C4-2B (cell line): ENCODE measurements at regions not wholly inside any gene's neighbourhood (a gene's known extent, or its start where the extent isn't known, plus 50 kb on each side); places are given as distances from the start of the nearest gene placed in this dataset.

Source experiments
- H3K27ac ChIP-seq: fragments of 450-650 bp; 2 replicates; pipeline ENCODE4 v1.5.1; 2017
- ZFX ChIP-seq: fragments of 450-650 bp; IDR thresholded peaks from 2 replicates; pipeline ENCODE4 v1.6.1; 2017
- TF ChIP-seq, protein P1 (sequence below): fragments of 450-650 bp; conservative IDR thresholded peaks from 2 replicates; pipeline ENCODE4 v1.5.1; 2017; ENCODE audit warnings: mild to moderate bottlenecking

DNA sequence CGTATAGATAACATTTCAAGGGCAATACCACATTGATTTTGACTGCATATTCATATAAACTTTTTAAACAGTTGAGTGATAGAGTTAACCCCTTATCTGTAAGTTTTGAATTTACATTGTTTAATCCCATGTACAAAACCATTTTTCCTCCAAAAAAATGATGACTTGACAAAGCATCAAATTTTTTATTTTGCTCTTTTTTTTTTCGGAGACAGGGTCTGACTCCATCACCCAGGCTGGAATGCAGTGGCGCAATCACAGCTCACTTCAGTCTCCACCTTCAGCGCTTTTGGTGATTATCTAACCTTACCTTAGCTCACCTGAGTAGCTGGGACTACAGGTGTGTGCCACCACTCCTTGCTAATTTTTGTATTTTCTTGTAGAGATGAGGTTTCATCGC lies 1670.1 kb upstream of the CDH9 start:
- TF ChIP-seq ZFX = no peak
- TF ChIP-seq, protein P1, sequence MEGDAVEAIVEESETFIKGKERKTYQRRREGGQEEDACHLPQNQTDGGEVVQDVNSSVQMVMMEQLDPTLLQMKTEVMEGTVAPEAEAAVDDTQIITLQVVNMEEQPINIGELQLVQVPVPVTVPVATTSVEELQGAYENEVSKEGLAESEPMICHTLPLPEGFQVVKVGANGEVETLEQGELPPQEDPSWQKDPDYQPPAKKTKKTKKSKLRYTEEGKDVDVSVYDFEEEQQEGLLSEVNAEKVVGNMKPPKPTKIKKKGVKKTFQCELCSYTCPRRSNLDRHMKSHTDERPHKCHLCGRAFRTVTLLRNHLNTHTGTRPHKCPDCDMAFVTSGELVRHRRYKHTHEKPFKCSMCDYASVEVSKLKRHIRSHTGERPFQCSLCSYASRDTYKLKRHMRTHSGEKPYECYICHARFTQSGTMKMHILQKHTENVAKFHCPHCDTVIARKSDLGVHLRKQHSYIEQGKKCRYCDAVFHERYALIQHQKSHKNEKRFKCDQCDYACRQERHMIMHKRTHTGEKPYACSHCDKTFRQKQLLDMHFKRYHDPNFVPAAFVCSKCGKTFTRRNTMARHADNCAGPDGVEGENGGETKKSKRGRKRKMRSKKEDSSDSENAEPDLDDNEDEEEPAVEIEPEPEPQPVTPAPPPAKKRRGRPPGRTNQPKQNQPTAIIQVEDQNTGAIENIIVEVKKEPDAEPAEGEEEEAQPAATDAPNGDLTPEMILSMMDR = no peak
- no peak overlapping the region for H3K27ac ChIP-seq

DNA sequence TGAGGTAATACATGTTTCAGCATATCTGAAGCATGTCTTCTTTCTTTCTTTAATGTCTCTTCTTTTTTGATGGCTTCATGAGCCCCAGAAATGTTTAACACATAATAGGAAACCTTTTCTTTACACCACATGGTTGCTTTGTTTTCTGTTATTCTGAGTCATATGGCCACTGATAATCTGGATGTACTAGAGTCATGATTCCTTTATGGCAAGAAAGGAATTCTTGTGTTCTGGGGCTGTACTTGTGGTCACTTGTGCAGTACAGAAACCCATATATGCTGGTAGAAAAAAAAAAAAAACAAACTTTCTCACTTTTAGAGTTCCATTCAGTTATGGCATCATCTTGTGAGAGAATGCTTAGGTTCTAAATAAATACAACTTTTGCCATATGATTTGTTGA lies 1669.3 kb upstream of the CDH9 start:
- H3K27ac ChIP-seq = no peak overlapping the region
- TF ChIP-seq, protein P1 = no peak
- TF ChIP-seq ZFX = no peak

- no peak for TF ChIP-seq ZFX
- TF ChIP-seq, protein P1 = no peak
- no peak overlapping the region for H3K27ac ChIP-seq
These were observed 1665.4 kb upstream of the CDH9 start for GRCh38 chr5:28703651-28704260.

GRCh38 chr5:28691526-28691925 lies 1653.1 kb upstream of the CDH9 start:
- TF ChIP-seq, protein P1 = no peak
- no peak for TF ChIP-seq ZFX

GRCh38 chr5:28685794-28686193 lies 1647.4 kb upstream of the CDH9 start:
- H3K27ac ChIP-seq = no peak overlapping the region
- TF ChIP-seq, protein P1 = no peak
- TF ChIP-seq ZFX = no peak

More at GRCh38 chr5:28691526-28691925, 1653.1 kb upstream of the CDH9 start:
- no peak overlapping the region for H3K27ac ChIP-seq

DNA sequence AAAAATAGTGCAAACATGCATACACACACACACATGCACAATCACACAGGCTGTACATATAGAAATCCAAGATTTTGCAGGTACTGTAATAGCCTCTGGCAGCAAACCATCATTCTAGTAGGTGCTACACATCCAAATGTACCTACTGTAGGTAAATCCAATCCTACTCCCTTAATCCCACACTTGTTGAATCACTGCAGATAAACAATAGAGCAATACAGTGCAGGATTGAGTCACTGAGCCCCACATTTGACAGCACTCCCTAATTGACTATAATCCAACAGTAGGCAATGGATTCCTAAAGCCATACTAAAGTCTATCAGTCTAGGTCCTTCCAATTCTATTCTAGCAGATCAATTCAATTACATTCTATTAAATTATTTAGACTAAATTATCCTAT lies 1640.5 kb upstream of the CDH9 start:
- no peak for TF ChIP-seq ZFX
- TF ChIP-seq, protein P1 = no peak
- no peak overlapping the region for H3K27ac ChIP-seq

GRCh38 chr5:28666110-28666509 lies 1627.7 kb upstream of the CDH9 start:
- TF ChIP-seq, protein P1 = no peak
- no peak for TF ChIP-seq ZFX
- no peak overlapping the region for H3K27ac ChIP-seq
